DMS153 treated with DMSO at 0.1 percent for 48 hours (cell line): ENCODE measurements at regions not wholly inside any gene's neighbourhood (a gene's known extent, or its start where the extent isn't known, plus 50 kb on each side); places are given as distances from the start of the nearest gene placed in this dataset.
"Not testable (repeated sequence)": the region's sequence is repeated elsewhere in the genome, so short reads cannot be mapped to it uniquely, and the experiment has no call there.

Experiments
- DNase-seq: peaks from one replicate; lab custom pipeline; 2025; ENCODE audit not compliant: unreplicated experiment; lab: John Stamatoyannopoulos, UW

DNA sequence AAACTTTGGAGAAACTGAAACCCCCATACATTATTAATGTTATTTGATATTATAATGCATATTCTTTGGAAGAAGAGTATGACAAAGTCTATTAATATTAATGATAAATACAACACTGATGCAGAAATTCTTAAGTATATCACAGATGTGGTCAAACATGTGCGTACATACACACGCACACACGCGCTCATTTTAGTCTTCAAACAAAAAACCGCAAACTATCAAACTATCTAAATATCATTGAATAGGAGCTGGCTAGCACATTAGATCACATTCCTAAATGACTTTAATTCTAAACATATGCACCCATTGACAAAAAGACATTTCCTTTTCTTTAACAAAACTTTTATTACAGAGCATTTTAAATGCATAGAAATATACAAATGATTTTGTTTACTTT is 872.7 kb downstream of the SLC16A7 start:
- no peak for DNase-seq

DNA sequence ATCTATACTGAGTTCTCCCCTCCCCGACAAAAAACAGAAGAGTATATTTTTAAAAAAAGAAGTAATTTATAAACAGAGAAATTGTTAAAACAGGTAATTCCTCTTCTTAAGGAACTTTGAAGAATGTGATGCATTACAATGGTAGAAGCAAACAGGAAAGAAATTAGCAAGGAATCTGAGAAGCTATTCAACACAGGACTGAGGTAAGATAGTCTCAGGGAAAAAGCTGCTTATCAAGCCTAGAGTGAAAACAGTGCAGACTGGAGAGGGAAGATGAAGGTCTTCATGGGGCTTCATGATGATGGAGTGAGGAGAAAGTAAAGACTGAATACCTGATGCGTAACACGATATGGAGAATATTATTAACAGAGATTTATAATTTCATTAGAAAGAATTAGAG is 880.0 kb downstream of the SLC16A7 start:
- DNase-seq, result no peak

DNA sequence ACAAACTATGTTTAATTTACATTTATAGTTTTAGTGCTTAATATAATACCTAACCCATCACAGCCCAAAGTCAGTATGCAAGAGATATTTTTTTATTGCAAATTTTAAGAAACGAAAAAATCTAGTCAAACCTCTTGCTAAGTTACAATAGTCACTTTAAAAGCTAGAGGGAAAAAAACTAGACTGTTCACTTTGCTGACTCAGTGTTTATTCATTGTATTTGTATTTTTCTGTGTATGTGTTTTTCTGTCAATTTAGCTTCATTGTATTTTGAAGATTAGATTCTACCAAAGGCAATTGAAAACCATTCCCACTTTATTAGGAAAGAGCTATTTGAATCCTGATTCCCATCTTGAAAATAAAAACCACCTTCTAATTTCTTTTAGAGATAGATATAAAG is 891.5 kb downstream of the SLC16A7 start:
- DNase-seq, result no peak

DNA sequence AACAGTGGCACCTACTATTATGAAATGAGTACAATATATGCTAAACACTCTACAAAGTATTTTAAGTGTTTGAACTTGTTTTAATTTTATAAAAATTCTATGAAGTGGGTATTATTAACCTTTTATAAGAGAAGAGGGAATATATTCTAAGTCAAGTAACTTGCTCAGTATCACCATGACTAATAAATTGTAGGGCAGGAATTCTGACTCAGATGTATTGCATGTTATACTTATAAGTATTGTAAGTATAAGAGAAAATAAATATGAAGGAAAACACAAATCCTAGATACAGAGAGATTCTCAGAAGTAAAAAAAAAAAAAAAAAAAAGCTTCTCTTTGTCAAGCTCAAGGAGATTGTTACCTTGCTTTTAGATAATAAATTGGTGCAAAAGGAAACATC is 893.2 kb downstream of the SLC16A7 start:
- DNase-seq, result no peak

DNA sequence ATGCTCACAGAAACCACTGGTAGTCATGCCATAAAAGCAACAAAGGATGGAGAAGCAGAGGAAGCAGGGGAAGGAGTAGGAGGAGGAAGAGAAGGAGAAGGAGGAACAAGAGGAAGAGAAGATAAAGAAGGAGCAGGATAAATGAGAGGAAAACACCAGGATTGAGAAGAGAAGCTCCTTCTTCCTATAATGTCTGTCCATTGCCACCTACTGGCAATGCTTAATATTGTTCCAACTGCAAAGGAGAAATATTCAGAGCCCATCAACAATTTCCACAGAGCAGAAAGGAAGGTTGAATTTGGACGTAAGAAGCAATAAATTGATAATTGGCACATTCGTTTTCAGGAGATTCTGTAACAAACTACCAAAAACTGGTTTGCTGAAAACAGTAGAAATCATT is 898.4 kb downstream of the SLC16A7 start:
- DNase-seq, result no peak

DNA sequence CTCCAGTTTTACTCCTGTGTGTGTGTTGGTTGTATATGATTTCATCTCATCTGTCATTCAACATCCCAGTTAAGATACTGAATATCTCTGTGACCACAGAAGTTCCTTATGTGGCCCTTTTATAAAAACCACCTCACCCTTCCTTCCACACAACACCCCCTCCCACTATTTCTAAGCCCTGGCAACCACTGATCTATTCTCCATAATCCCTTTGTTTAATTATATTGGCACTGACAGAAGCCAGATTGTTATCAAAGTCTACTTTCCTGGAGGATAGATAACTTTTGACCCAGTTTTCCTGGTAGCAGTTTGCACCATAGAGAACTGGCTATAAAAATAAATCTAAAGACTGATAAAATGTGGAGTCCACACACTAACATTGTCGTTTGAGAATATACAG is 902.8 kb downstream of the SLC16A7 start:
- DNase-seq, result no peak

DNA sequence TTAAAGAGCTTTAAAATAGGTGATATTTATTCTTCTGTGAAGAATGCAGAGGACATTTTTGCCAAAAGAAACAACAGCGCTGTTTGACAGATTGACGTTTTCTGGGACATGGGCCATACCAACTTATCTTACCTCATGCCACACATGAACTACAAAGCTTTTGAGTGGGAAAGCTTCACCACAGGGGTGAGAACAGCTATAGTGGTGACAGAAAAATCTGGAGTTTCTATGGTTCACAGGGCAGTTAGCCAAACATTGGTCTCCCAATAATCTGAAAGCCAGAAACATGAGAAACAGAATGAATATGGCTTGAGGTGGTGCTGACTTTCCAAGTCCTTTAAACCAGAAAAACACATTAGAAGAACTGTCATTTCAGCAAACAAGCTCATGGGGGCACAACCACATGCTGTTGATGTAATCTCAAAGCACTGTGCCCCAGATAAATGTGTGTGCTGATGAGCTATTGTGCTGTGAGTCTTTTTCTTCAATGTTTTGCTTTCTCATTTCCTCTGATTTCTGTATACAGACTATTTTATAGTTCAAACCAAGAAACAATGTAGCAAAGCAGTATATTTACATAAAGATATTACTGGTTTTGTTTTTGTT is 905.4 kb downstream of the SLC16A7 start:
- DNase-seq, result no peak

DNA sequence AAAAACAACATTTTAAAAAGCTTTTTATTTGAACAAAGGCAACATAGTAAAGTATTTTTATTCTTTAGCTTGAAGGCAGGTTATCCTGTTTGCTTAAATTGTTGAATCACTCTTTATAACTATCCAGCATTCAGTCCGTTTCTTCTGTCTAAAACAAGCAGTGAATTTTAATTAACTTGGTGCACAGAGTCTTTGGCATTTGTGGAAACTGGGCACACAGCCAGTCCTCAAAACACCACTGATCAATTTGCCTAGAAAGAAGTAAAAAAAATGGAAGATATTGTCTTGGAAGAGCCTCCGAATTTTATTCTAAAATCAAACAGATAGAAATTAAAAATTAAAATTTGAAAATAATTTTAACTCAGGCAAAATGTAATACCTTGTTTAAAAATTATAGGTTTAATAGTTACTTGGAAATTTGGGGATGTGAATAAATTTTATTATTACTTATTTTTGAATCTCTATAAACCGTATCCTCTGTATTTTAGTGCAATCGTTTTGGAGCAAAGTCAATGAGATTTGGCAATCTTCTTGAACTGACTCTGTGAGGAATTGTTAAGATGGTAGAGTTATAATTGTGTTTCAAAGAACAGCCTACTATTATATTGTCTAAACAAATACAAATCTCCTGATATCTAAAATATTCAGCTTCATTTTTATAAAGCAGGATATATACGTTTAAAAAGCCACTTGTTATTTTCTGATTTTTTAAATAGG is 927.0 kb downstream of the SLC16A7 start:
- DNase-seq, result no peak

DNA sequence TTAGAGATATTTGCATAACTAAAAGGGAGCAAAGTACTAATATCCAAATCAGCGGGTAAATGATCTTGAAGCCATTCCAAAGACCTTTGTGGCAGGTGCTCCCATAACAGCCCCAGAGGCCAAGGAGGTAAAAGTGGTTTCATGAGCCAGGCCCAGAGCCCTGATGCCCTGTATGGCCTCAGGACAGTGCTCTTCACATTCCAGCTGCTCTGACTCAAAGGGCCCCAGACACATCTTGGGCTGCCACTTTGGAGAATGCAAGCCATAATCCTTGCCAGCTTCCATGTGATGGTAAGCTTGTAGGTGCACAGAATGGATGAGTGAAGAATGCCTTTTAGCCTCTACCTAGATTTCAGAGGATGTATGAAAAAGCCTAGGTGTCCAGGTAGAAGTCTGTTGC is 933.4 kb downstream of the SLC16A7 start:
- DNase-seq, result no peak

DNA sequence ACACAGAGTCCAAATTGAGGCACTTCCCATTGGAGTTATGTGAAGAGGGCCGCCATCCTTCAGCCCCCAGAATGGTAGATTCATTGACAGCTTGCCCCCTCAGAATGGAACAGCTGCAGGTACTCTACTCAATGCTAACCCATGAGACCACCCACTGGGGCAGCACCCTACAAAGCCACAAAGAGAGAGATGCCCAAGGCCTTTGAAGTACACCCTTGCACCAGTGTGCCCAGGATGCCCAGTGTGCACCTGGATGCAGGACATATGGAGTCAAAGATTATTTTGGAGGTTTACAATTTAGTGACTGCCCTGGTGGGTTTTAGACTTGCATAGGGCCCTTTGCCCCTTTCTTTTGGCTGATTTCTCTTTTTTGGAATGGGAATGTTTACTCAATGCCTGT is 933.9 kb downstream of the SLC16A7 start:
- DNase-seq, result no peak

DNA sequence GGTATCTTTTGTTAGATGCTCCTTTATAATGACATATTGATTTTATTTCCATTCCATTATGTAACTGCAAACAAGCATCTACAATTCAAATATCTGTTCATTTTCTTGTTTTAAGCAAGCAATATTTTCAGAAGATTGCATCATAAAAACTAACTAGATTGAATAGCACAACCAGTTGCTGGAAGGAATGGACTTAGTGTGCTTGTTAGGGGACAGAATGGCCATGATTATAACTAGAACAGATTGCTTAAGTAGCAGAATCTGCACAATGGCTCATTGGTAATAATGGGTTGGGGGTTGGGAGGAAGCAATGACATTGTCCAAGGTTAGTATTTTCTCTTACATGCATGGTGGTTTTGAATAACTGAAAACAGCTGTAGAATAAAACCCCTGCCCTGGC is 939.5 kb downstream of the SLC16A7 start:
- DNase-seq, result no peak

DNA sequence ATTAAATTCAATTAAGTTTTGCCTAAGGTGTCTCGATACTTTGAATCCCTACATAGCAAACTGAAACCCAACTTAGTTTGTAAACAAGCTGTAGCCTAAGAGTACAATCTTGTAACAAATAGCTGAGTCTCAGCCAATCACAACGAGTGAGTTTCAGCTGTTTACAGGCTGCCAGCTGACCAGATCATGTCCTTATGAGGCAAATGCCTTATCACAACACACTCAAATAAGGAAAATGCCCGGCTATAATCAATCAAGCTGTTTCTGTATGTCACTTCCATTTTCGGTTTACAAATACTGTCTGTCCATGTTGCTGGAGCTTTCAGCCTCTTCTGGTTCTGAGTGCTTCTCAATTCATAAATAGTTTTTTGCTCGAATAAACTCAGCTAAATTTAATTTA is 943.8 kb downstream of the SLC16A7 start:
- no peak for DNase-seq

DNA sequence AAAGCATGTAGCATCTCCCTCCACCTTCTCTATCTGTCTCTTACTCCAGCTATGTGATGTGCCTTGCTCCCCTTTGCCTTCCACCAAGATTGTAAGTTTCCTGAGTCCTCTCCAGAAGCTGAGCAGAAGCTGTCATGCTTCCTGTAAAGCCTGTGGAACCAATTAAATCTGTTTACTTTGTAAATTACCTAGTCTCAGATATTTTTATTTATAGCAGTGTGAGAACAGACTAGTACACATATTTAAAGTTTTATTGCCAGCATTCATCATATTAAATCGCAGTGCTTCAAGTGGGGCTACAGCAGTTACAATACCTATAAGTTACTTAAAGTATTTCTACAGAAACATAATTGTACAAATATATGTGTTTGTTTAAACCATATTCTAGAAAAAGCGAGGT is 973.1 kb downstream of the SLC16A7 start:
- no peak for DNase-seq

DNA sequence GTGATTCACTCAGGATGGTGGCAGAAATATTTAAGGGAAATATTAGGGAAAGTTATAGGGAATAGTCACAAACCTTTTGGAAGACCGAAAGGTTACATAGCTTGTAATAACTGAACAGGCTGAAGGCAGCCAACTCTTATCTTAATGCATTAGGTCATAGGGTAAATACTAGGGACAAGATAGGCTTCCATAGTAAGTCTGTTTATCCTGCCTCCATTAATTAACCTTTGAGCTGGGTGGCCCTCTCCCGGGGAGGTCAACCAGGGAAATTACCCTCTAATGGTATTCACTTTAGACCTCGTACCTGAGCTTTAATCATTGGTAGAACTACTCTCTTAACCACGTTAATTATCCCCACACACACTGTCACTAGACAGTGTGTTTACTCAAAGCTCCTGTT is 981.8 kb downstream of the SLC16A7 start:
- no peak for DNase-seq

DNA sequence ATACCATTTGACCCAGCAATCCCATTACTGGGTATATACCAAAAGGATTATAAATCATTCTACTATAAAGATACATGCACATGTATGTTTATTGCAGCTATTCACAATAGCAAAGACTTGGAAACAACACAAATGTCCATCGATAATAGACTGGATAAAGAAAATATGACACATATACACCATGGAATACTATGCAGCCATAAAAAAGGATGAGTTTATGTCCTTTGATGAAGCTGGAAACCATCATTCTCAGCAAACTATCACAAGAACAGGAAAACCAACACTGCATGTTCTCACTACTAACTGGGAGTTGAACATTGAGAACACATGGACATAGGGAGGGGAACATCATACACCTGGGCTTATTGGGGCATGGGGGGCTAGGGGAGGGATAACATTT is 991.8 kb downstream of the SLC16A7 start:
- DNase-seq, result not testable (repeated sequence)

DNA sequence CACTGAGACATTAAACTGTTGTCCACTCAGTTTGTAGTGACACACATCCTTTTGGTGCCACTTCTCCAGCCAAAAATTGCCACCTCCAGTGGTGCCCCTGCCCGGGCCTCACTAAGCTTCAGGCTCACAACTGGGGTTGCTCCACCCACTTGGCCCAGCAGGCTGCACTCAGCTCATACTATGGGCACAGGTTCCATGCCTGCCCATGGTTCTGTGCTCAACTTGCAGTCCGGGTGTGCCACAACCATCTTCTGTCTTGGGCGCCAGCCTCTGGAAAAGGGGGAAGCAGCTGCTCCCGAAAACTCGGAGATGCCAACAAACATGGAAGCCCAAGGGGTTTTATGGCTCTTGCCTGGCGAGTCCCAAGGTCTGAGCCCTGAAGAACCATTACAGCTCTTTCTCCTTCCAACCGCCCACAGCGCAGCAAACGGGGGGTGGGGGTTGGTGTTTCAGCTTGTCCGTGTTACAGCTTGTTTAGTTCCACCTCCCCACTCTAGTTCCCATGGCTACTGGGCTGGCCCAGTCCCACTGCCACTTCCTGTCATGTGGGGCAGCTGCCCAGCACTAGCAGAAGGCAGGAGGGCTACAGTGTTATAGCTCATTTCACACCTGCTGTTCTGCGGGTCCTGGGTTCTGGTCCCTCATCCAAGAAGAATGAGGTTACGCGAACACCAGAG is 998.3 kb downstream of the SLC16A7 start:
- no peak for DNase-seq

DNA sequence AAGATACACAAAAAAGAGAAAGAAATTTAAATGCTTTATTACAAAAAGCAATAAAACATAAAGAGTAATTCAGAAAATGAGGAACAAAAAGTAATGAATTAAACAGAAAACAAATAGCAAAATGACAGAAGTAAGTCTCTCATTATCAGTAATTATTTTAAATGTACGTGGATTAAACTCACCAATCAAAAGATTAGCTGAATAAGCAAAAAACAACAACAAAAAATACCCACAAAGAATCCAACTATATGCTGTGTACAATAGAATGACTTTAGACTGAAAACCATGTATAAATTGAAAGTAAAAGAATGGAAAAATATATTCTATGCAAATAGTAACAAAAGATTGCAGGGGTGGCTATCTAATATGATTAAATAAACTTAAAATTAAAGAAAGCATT is 1006.8 kb downstream of the SLC16A7 start:
- no peak for DNase-seq

DNA sequence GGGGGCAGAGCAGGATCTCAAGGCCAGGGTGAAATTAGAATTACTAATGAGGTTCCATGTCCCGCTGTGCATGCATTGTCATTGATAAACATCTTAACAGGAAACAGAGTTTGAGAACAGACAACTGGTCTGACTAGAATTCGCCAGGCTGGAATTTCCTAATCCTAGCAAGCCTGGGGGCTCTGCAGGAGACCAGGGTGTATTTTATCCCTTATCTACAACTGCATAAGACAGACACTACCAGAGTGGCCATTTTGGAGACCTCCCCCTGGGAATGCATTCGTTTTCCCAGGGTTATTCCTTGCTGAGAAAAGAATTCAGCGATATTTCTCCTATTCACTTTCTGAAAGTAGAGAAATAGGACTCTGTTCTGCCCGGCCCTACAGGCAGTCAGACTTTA is 1007.6 kb downstream of the SLC16A7 start:
- not testable (repeated sequence) for DNase-seq

DNA sequence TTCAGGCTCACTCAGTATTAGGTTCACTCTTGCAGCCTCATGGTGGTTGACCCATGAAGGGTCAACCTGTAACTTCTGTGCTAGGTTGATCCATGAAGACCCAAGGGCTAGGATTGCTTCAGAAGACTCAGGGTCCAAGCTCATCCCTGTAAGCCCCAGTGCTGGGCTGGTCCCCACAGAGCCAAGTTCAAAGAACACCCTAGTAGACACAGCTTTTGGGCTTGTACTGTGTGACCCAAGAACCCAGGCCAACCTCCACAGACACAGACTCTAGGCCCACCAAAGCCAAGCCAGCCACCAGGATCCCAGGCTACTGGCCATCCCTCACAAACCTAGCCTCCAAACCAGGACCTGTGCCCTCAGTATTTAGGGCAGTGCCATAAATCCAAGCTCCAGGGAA is 1020.6 kb downstream of the SLC16A7 start:
- no peak for DNase-seq

DNA sequence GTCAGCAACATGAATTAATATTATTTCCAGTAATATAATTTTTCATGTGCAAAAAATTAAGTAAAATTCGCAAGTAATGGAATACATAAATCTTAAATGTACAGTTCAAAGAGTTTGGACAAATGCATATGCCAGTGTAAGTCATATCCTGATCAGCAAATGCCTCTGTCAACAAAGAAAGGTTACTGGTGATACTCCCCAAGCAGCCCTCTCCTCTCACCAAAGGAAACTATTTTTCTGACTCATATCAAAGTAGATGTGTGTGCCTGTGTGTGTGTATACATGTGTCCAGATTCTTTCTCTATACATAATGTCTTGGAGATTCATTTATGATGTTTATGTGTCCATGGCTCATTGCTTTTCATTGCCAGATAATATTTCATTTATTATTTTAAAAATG is 1035.0 kb downstream of the SLC16A7 start:
- no peak for DNase-seq

DNA sequence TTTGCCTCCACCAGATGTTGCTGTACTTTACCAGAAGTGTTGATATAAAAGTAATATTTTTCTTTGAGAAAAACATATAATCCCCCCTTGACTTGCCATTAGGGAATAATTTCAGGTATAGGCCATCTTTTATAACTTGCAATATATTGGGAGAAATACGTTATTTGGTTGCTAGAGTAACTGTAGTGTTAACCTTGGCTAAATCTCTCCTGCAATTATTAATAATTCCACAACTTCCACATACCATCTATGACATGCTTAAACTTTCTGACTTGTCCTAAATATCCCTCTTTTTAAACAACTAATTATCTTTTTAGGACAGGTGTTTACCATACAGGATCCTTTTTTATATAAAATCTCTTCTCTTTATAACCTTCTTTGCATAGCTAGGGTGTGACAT is 1048.2 kb downstream of the SLC16A7 start:
- DNase-seq, result no peak

DNA sequence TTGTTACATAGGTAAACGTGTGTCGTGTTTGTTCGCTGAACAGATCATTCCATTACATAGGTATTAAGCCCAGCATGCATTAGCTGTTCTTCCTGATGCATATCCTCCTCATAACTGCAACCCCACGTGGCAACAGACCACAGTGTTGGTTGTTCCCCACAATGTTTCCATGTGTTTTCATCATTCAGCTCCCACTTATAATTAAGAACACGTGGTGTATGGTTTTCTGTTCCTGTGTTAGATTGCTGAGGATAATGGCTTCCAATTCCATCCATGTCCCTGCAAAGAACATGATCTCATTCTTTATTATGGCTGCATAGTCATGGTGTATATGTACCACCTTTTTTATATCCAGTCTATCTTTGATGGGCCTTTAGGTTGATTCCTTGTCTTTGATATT is 1071.1 kb downstream of the SLC16A7 start:
- DNase-seq, result no peak

DNA sequence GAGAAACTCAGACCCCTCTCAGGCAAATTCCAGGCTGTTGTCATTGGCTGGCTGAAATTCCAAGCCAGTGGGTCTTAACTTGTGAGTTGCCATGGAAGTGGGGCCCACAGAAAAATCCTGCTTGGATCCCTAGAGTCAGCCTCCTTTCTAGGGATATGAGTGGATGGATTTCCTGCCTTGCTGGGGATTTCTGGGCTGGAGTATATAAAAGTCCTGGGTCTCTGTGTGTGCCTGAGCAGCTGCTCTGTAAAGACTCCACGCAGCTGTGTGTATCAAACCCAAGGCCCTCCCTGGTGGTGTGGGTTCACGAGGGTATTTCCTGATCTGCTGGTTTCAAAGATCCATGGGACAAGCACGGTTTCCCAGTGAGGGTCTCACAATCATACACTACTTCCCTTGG is 1077.1 kb downstream of the SLC16A7 start:
- DNase-seq, result no peak
